Caki2 (cell line): ENCODE measurements at regions not wholly inside any gene's neighbourhood (a gene's known extent, or its start where the extent isn't known, plus 50 kb on each side); places are given as distances from the start of the nearest gene placed in this dataset.

Source experiments
- DNase-seq: peaks from one replicate; pipeline ENCODE4 v3.0.0-alpha.2; 2015; ENCODE audit warnings: low read depth
- in situ Hi-C: cut with HindIII; loops from 2 replicates; pipeline ENCODE4 v1.10.0; 2016; ENCODE audit warnings: low sequenced_read_pairs, low pct_unique_long_range_greater_than_20kb, mixed read lengths

- no peak for DNase-seq
- in situ Hi-C loops: no loop called here
These were observed 758.1 kb upstream of the ACVR2A start for GRCh38 chr2:147086715-147087114.

DNA sequence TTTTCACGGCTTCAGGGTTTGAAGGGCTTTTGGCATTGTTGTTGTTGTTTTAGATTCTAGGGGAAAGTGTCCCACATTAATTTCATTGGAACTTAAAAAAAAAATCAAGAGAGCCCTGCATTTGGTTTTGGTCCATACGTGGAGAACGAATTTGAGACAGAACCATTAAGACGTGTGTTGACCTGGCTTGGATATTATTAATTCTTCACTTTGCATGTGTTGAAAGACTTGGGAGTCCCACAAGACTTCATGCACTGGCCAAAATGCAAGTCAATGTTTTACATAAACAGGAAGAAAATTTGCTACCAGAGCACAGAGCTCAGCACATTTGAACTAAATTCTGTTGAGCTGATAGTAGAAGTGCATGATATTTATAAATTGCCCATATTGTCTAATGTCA, 761.2 kb upstream of the ACVR2A start:
- DNase-seq: no peak
- in situ Hi-C loops: no loop called here

- peak; percentile 26 for DNase-seq
- in situ Hi-C loops: no loop called here
These were observed 761.8 kb upstream of the ACVR2A start for GRCh38 chr2:147082850-147083522.

DNA sequence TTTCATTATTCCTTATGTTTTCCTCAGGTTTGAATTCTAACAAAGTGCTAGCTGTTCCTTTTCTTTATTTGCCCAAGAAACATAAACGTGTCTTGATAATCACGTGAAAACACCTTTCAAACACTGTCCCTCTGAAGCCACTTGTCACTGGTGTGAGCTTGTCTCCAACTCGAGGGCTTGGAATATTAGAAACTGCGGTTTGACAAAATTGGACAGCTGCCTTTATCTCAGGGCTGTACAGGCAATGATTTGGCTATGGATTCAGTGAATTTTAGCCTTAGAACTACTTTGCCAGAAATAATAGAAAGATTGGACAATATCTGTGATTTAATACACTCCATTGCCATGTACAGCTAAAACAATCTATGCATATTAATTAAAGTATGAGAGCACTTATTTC, 763.0 kb upstream of the ACVR2A start:
- DNase-seq: no peak
- in situ Hi-C loops: no loop called here

DNA sequence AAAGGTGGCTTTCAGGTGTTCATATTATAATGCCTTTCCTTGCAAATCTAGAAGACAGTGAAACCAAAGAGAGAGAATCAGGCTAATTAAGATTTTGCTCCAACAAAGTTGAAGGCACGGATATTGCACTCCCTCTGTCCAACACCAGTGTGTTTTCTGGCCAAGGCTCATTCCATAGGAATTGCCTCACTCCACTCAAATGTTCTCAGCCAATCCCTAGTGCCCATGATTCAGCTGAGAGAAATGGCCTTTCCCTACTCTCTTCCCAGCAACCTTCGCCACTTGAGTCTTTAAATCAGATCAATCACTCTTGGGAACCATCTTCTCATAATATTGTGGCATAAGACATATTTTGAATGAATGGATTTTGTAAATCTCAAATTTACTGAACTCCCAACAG, 768.2 kb upstream of the ACVR2A start:
- in situ Hi-C loops: no loop called here
- DNase-seq: no peak

GRCh38 chr2:147068071-147068470, 776.8 kb upstream of the ACVR2A start:
- no peak for DNase-seq
- in situ Hi-C loops: no loop called here

- no peak for DNase-seq
These were observed 777.7 kb upstream of the ACVR2A start for GRCh38 chr2:147067136-147067535.

GRCh38 chr2:147062073-147062472, 782.8 kb upstream of the ACVR2A start:
- in situ Hi-C loops: no loop called here
- DNase-seq: no peak

More at GRCh38 chr2:147067136-147067535, 777.7 kb upstream of the ACVR2A start:
- in situ Hi-C loops: no loop called here

DNA sequence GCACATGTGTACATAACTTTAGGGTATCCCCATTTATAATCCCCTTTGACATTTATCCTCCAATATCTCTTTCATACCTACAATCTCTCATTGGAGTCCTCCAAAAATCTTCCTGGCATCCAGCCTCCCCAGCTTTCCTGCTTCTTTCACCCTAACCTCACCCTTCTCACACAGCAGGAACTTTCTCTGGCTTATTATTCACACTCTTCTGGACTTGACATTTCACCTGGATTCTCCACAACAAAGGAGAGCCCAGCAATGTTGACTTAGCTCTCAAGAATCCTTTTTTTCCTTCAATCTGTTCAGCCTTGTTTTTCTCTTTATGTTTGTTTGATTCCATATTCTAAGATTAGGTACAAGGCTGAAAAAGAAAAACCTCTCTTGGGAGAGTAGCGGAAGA, 783.6 kb upstream of the ACVR2A start:
- in situ Hi-C loops: no loop called here
- DNase-seq: no peak

- DNase-seq: no peak
- in situ Hi-C loops: no loop called here
These were observed 786.8 kb upstream of the ACVR2A start for GRCh38 chr2:147057892-147058490.

- in situ Hi-C loops: no loop called here
- DNase-seq: no peak
These were observed 793.0 kb upstream of the ACVR2A start for GRCh38 chr2:147051814-147052213.

GRCh38 chr2:147051248-147051647, 793.6 kb upstream of the ACVR2A start:
- in situ Hi-C loops: no loop called here
- no peak for DNase-seq

DNA sequence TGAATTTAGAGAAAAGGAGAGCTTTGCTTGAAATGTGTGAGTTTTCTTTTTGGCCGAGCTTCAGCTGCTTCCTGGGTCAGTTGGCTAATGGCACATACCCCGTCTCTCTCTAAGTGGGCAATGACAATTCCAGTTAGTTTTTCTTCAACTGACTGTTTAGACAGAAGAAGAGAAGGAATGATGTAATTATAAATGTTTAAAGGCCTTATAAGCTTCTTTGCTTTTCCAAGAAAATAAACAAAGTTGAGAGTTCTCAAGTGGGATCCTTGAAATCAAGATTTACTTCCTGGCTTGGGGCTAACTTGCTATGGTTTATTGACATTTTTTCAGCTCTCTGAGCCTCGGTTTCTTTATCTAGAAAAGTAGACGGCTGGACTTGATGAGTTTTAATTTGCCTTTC, 794.9 kb upstream of the ACVR2A start:
- in situ Hi-C loops: no loop called here
- DNase-seq: no peak

DNA sequence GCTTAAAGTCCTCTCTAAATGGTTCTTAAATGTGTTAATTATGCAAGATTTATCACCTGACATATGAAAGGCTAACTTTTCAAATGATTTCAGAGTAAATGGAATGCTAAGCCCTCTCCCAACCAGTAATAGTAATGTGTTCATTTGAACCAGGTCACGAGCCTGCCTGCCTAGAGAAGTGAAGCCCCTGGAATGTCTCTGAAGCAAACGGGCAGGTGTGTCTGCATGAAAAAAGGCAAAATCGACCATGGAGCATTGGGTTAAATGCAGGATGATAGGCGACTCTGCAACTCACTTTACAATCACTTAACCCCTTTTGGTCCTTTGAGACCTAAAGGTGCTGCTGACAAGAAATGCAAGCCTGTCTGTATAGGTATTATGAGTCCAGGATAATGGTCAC, 798.4 kb upstream of the ACVR2A start:
- no peak for DNase-seq
- in situ Hi-C loops: no loop called here

- in situ Hi-C loops: no loop called here
These were observed 799.7 kb upstream of the ACVR2A start for GRCh38 chr2:147045113-147045512.

GRCh38 chr2:147041121-147041494, 803.7 kb upstream of the ACVR2A start:
- no peak for DNase-seq
- in situ Hi-C loops: no loop called here

More at GRCh38 chr2:147045113-147045512, 799.7 kb upstream of the ACVR2A start:
- peak; percentile 52 for DNase-seq

DNA sequence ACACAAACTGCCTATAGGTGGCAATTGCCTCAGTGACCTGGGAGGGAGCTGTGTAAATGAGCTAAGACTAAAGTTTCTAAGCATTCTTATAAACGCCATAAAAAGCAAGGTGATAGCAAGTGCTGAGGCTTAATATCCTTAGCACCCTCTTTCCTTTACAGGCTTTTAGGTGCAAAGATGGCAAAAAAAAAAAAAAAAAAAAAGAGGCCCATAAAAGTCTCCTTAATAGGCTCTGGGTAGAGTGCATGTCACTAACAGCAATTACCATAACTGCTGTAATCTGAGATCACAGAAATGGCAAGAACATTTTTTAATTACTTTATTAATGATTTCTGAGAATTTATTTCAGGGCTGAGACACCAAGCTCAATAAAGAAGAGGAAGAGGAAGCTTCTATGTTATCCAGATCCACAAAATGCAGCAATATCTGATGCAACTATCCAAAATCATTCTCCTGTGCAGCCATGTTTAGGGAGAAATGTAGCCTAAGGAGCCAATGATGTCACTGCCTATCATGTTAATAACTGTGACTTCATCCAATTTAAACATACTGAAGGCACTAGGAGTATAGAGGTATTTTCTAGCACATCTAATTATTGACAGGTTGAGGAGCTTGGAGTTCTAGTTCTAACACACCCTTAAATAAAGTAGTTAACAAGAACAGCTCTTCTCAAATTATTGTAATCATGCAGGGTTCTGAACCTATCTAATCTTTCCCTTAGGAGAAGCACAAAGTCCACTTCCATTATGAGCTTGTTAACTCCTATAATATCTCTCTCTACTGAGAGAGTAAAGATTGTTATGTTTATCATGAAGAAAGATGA, 804.3 kb upstream of the ACVR2A start:
- no peak for DNase-seq
- in situ Hi-C loops: no loop called here

- in situ Hi-C loops: no loop called here
- DNase-seq: no peak
These were observed 807.8 kb upstream of the ACVR2A start for GRCh38 chr2:147037048-147037447.

- in situ Hi-C loops: no loop called here
- no peak for DNase-seq
These were observed 811.8 kb upstream of the ACVR2A start for GRCh38 chr2:147033044-147033443.
